ENCODE measurements at regions not wholly inside any gene's neighbourhood (a gene's known extent, or its start where the extent isn't known, plus 50 kb on each side); places are given as distances from the start of the nearest gene placed in this dataset.

DNA sequence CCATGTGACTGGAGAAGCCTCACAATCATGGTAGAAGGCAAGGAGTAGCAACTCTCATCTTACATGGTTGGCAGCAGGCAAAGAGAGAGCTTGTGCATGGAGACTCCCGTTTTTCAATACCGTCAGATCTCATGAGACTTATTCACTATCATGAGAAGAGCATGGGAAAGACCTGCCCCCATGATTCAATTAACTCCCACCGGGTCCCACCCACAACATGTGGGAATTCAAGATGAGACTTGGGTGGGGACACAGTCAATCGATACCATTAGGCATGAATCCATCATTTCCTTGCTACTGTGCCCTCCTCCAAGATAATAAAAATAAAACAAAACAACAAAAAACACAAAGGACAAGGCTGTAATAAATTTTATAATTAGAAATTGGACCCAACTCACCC lies 384.7 kb upstream of the MEIS2 start:
- TF ChIP-seq CTCF (IDR thresholded peaks at IDR 0.05; ENCODE audit: borderline replicate concordance, extremely low read depth, low read length, poor library complexity, severe bottlenecking) (no peak), EZH2 (IDR thresholded peaks at IDR 0.05; ENCODE audit: borderline replicate concordance, low read depth, low read length, severe bottlenecking) (no peak)
